Progenitor cell of endocrine pancreas (in vitro differentiated cells): ENCODE measurements at regions not wholly inside any gene's neighbourhood (a gene's known extent, or its start where the extent isn't known, plus 50 kb on each side); places are given as distances from the start of the nearest gene placed in this dataset.

Experiments
- DNase-seq: peaks from one replicate; pipeline ENCODE4 v3.0.0; 2021; ENCODE audit warnings: low spot score; ENCODE audit not compliant: unreplicated experiment
- H3K27ac Mint-ChIP-seq: 2 replicates; pipeline ENCODE4 v1.8.0; 2021; ENCODE audit warnings: mild to moderate bottlenecking, moderate library complexity, mixed read lengths
- H3K27me3 Mint-ChIP-seq: 2 replicates; pipeline ENCODE4 v1.8.0; 2021; ENCODE audit warnings: mixed read lengths
- H3K36me3 Mint-ChIP-seq: 2 replicates; pipeline ENCODE4 v1.8.0; 2022; ENCODE audit warnings: mixed read lengths; ENCODE audit not compliant: insufficient read depth
- H3K4me1 Mint-ChIP-seq: 2 replicates; pipeline ENCODE4 v1.8.0; 2021; ENCODE audit warnings: low read depth, mixed read lengths
- H3K4me3 Mint-ChIP-seq: 2 replicates; pipeline ENCODE4 v1.8.0; 2021; ENCODE audit warnings: low read depth, mild to moderate bottlenecking, moderate library complexity, mixed read lengths
- H3K9me3 Mint-ChIP-seq: 2 replicates; pipeline ENCODE4 v1.8.0; 2021; ENCODE audit warnings: low read depth, mixed read lengths
- TF ChIP-seq, protein P1 (sequence below): fragments of 200-600 bp; sonication (generic); IDR thresholded peaks from one replicate; pipeline ENCODE4 v1.5.0; 2021; ENCODE audit warnings: antibody characterized with exemption, mild to moderate bottlenecking; ENCODE audit not compliant: unreplicated experiment

DNA sequence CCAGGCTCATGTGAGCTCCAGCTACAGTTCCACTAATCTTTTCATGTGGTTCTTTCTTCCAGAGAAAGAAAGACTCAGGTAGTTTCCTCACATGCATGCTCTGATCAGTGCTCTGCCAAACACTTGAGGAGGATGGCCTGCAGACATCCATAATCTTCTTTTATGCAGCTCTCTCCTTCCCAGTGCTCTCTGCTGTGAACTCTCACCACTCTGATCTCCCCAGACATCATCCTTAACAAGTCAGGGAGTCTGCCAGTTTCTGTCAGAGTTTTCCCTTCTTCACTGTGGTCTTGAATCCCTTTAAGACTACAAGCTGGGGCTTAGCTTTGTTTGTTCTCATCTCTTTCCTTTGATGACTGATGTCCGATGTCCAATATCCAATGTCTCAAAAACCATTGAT is 203.4 kb upstream of the PRKCQ start:
- H3K4me3 Mint-ChIP-seq, result no peak overlapping the region

DNA sequence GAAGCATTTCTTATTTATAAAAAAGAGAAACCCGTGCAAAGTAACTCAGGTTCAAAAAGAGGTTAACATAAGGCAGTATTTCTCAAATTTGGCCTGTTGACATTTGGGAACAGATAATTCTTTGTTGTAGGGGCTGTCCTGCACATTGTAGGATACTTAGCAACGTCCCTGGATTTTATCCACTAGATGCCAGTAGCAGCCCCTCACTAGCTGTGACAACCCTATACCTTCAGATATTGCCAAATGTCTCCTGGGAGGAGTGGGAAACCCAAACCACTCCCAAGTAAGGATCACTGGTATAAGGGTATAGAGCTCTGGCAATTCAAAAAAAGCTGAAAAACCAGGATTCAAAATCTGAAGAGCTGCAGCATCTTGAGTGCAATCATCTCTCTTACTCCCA is 202.3 kb upstream of the PRKCQ start:
- DNase-seq, result no peak
- H3K4me1 Mint-ChIP-seq, result peaks cover 6% of the 10 kb centered on the region
- peaks cover 30% of the 10 kb centered on the region for H3K27me3 Mint-ChIP-seq
- no peaks in the 10 kb centered on the region for H3K36me3 Mint-ChIP-seq
- H3K27ac Mint-ChIP-seq, result no peak overlapping the region
- TF ChIP-seq, protein P1, sequence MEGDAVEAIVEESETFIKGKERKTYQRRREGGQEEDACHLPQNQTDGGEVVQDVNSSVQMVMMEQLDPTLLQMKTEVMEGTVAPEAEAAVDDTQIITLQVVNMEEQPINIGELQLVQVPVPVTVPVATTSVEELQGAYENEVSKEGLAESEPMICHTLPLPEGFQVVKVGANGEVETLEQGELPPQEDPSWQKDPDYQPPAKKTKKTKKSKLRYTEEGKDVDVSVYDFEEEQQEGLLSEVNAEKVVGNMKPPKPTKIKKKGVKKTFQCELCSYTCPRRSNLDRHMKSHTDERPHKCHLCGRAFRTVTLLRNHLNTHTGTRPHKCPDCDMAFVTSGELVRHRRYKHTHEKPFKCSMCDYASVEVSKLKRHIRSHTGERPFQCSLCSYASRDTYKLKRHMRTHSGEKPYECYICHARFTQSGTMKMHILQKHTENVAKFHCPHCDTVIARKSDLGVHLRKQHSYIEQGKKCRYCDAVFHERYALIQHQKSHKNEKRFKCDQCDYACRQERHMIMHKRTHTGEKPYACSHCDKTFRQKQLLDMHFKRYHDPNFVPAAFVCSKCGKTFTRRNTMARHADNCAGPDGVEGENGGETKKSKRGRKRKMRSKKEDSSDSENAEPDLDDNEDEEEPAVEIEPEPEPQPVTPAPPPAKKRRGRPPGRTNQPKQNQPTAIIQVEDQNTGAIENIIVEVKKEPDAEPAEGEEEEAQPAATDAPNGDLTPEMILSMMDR, result no peak
- H3K9me3 Mint-ChIP-seq, result peaks cover 3% of the 10 kb centered on the region
- H3K4me3 Mint-ChIP-seq, result no peak overlapping the region

More for the DNA sequence above, 203.4 kb upstream of the PRKCQ start:
- Mint-ChIP-seq H3K27me3 (peaks cover 21% of the 10 kb centered on the region), H3K27ac (no peak overlapping the region), H3K36me3 (no peaks in the 10 kb centered on the region), H3K4me1 (peaks cover 7% of the 10 kb centered on the region), H3K9me3 (no peaks in the 10 kb centered on the region)
- TF ChIP-seq, protein P1, result no peak
- DNase-seq, result no peak

DNA sequence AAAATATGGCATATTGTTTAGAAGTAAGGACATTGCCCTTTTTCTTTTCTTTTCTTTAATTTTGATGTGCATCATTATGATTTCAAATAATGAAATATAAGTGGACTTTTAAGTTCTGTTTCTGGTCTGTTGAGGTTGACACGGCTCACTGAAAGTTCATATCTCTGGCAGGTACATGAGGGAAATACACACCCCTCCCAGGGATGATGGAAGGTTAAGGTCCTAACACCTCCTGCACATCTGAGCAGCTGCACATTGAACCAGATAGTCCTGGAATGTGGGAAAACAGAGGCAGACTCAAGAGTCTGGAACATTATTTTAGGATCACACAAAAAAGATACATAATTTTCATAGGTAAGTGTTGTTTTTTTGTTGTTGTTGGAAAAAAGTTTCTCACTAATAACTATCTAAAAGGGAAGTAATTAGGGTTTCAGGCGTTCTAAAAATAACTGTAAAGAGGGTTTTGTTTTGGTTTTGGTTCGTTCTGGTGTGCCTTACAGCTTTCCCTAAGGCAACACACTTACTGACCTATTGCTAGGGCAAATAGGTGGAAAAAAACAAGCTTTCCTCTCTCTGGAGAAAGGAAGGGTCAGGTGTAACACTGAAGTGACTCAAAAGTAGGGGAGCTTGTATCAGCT is 201.2 kb upstream of the PRKCQ start:
- peaks cover 34% of the 10 kb centered on the region for H3K27me3 Mint-ChIP-seq
- no peak overlapping the region for H3K27ac Mint-ChIP-seq
- H3K36me3 Mint-ChIP-seq, result no peaks in the 10 kb centered on the region
- no peak for DNase-seq
- H3K9me3 Mint-ChIP-seq, result peaks cover 3% of the 10 kb centered on the region
- peaks cover 6% of the 10 kb centered on the region for H3K4me1 Mint-ChIP-seq
- TF ChIP-seq, protein P1, result no peak
- H3K4me3 Mint-ChIP-seq, result no peak overlapping the region

DNA sequence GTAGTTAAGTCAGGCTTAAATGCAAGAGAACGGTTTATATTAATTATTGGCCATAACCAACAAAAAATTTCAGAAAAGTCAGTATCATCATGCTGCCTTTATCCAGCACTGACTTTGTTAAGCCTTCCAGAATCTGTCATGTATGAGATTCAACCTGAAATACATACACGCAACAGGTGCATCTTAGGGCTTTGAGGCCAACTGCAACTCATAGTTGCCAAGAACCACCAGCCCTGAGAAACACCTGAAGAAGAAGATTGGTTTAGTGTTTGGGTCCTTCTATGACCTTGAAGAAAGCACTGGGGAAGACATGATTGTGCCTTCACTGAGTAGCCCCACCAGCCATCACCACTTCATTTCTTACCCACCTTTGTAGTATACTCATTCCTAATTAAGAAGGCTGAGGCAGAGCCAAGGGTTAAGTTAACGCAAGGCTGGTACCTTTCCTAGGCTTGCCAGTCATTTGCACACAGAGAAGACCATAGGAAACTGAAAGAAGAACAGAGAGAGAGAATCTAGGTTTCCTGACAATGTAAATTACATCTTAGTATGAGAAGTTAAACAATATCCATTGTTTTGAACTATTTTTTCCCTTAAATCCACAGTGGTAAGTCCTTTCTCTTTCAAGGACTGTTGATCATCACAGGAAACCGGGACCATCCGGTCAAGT is 200.1 kb upstream of the PRKCQ start:
- no peak for DNase-seq
- Mint-ChIP-seq H3K27me3 (peaks cover 41% of the 10 kb centered on the region), H3K36me3 (no peaks in the 10 kb centered on the region), H3K9me3 (peaks cover 3% of the 10 kb centered on the region), H3K27ac (no peak overlapping the region), H3K4me3 (no peak overlapping the region), H3K4me1 (peaks cover 6% of the 10 kb centered on the region)
- TF ChIP-seq, protein P1, result no peak

DNA sequence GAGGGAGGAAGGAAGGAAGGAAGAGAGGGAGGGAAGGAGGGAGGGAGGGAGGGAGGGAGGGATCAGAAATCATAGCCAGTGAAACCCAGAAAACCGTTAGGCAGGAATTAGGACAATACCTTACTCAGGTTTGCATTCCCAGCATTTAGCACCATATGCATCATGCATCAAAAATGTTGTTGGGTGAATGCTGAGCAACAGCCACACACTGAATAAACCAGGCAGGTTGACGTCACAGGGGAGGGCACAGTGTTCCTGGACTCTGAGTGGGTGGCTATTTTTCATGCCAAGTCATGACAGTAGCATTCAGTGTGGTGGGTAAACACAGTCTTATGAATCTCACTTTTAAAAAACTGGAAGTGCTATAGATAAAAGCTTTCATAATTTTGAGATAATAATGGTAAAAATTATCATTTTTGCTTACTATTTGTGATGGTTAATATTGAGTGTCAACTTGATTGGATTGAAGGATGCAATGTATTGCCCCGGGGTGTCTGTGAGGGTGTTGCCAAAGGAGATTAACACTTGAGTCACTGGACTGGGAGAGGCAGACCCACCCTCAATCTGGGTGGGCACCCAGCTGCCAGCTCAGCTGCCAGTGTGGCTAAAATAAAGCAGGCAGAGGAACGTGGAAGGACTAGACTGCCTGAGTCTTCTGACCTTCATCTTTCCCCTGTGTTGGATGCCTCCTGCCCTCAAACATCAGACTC is 199.1 kb upstream of the PRKCQ start:
- no peak overlapping the region for H3K27ac Mint-ChIP-seq
- no peaks in the 10 kb centered on the region for H3K36me3 Mint-ChIP-seq
- DNase-seq, result no peak

More for the DNA sequence above, 199.1 kb upstream of the PRKCQ start:
- peaks cover 48% of the 10 kb centered on the region for H3K27me3 Mint-ChIP-seq
- H3K4me1 Mint-ChIP-seq, result peaks cover 6% of the 10 kb centered on the region
- peaks cover 3% of the 10 kb centered on the region for H3K9me3 Mint-ChIP-seq
- TF ChIP-seq, protein P1, result no peak
- H3K4me3 Mint-ChIP-seq, result no peak overlapping the region
